A549 (cell line): ENCODE measurements at regions not wholly inside any gene's neighbourhood (a gene's known extent, or its start where the extent isn't known, plus 50 kb on each side); places are given as distances from the start of the nearest gene placed in this dataset.

Source experiments
- ATAC-seq, 2 experiments: fragments of 200-7000 bp in 1 of 2; fragments of >200 bp in 1 of 2; cut with Nextera tagmentation in 1 of 2; cut with Tn5 transposase in 1 of 2; 3 replicates each; pipeline versions ENCODE4 v1.8.0 to v1.9.1; 2018 to 2020; ENCODE audit warnings: mild to moderate bottlenecking in 1 of 2, moderate library complexity in 1 of 2
- CTCF ChIA-PET: fragments of 300-600 bp; sonication (Branson Sonifier 250); formaldehyde crosslinking; extraction: SDS; loops from one replicate; lab custom pipeline; 2021; ENCODE audit warnings: antibody characterized with exemption, inconsistent platforms; lab: Yijun Ruan, JAX
- POLR2A ChIA-PET: fragments of 350-600 bp; formaldehyde crosslinking; extraction: SDS; loops from one replicate; lab custom pipeline; 2021; ENCODE audit warnings: antibody characterized with exemption, inconsistent platforms; lab: Yijun Ruan, JAX
- DNase-seq, 2 experiments: peaks; one replicate each; pipeline versions ENCODE4 v3.0.0 to v3.0.0-alpha.2; 2011 to 2016; ENCODE audit warnings: low read depth in 1 of 2, low spot score in 1 of 2
- FAIRE-seq: peaks from 2 replicates; lab custom pipeline; 2011; peaks lifted over from hg19 to GRCh38; lab: Jason Lieb, UNC
- H3K27ac ChIP-seq, 2 experiments: fragments of >200 bp; sonication (Bioruptor Twin); formaldehyde crosslinking; 3 replicates each; pipeline ENCODE4 v1.5.1; 2016 to 2017
- H3K4me1 ChIP-seq: fragments of >200 bp; sonication (Bioruptor Twin); formaldehyde crosslinking; 3 replicates; pipeline ENCODE4 v1.6.1; 2016
- H3K4me2 ChIP-seq: fragments of >200 bp; sonication (Bioruptor Twin); formaldehyde crosslinking; 3 replicates; pipeline ENCODE4 v1.6.1; 2016
- H3K4me3 ChIP-seq: fragments of >200 bp; sonication (Bioruptor Twin); formaldehyde crosslinking; 3 replicates; pipeline ENCODE4 v1.5.1; 2016
- H3K9me3 ChIP-seq: fragments of >200 bp; sonication (Bioruptor Twin); formaldehyde crosslinking; 3 replicates; pipeline ENCODE4 v1.6.1; 2016
- EHF ChIP-seq: fragments of 250-450 bp; sonication (Bioruptor Pico); IDR thresholded peaks from 2 replicates; pipeline ENCODE4 v1.5.0; 2020; ENCODE audit warnings: mild to moderate bottlenecking
- EHMT2 ChIP-seq: fragments of 200-600 bp; sonication (generic); IDR thresholded peaks from 2 replicates; pipeline ENCODE4 v1.6.1; 2016; ENCODE audit warnings: antibody characterized with exemption, low read depth, mild to moderate bottlenecking, moderate library complexity
- ESRRA ChIP-seq: fragments of 150-350 bp; IDR thresholded peaks from 2 replicates; pipeline ENCODE4 v1.6.1; 2014; ENCODE audit warnings: mild to moderate bottlenecking, low read length, borderline replicate concordance
- FOXS1 ChIP-seq: fragments of 250-450 bp; sonication (Bioruptor Pico); IDR thresholded peaks from 2 replicates; pipeline ENCODE4 v1.5.0; 2020; ENCODE audit warnings: mild to moderate bottlenecking, moderate library complexity
- GATA3 ChIP-seq: IDR thresholded peaks from 2 replicates; pipeline ENCODE4 v1.6.1; 2012; ENCODE audit warnings: borderline replicate concordance
- HDAC2 ChIP-seq: fragments of 200-600 bp; sonication (generic); IDR thresholded peaks from 2 replicates; pipeline ENCODE4 v1.6.1; 2016
- HOXA7 ChIP-seq: fragments of 250-450 bp; sonication (Bioruptor Pico); IDR thresholded peaks from 2 replicates; pipeline ENCODE4 v1.5.0; 2020; ENCODE audit warnings: mild to moderate bottlenecking, moderate library complexity
- HOXB5 ChIP-seq: fragments of 250-450 bp; sonication (Bioruptor Pico); IDR thresholded peaks from 2 replicates; pipeline ENCODE4 v1.5.0; 2020; ENCODE audit warnings: mild to moderate bottlenecking, moderate library complexity
- JUN ChIP-seq, 2 experiments: fragments of >200 bp; sonication (Bioruptor Twin); formaldehyde crosslinking; IDR thresholded peaks; 2 replicates in 1 of 2; 3 replicates in 1 of 2; pipeline ENCODE4 v1.6.1; 2016 to 2017
- KDM5A ChIP-seq: fragments of 200-600 bp; sonication (generic); IDR thresholded peaks from 2 replicates; pipeline ENCODE4 v1.6.1; 2016; ENCODE audit warnings: antibody characterized with exemption, mild to moderate bottlenecking
- MAFK ChIP-seq: fragments of 450-650 bp; IDR thresholded peaks from 2 replicates; pipeline ENCODE4 v1.6.1; 2014; ENCODE audit not compliant: partially characterized antibody
- NR3C1 ChIP-seq: fragments of >200 bp; sonication (Bioruptor Twin); formaldehyde crosslinking; IDR thresholded peaks from 3 replicates; pipeline ENCODE4 v1.6.1; 2017
- PHF8 ChIP-seq: fragments of 200-600 bp; sonication (generic); IDR thresholded peaks from 2 replicates; pipeline ENCODE4 v1.6.1; 2016; ENCODE audit warnings: low read depth, mild to moderate bottlenecking, antibody characterized with exemption, moderate library complexity, borderline replicate concordance
- POLR2A ChIP-seq: IDR thresholded peaks from 2 replicates; pipeline ENCODE4 v1.6.1; 2012; ENCODE audit warnings: mild to moderate bottlenecking, low read length
- POLR2AphosphoS2 ChIP-seq: conservative IDR thresholded peaks from 2 replicates; pipeline ENCODE4 v1.6.1; 2012; ENCODE audit warnings: low read length, improper control_type of control experiment, inconsistent platforms
- RAD21 ChIP-seq, 2 experiments: fragments of >200 bp in 1 of 2; sonication (Bioruptor Twin) in 1 of 2; formaldehyde crosslinking in 1 of 2; IDR thresholded peaks in 1 of 2; conservative IDR thresholded peaks in 1 of 2; 2 replicates in 1 of 2; 3 replicates in 1 of 2; pipeline ENCODE4 v1.6.1; 2012 to 2018; ENCODE audit warnings: inconsistent platforms in 1 of 2
- RARB ChIP-seq: fragments of 250-450 bp; sonication (Bioruptor Pico); IDR thresholded peaks from 2 replicates; pipeline ENCODE4 v1.8.0; 2021; ENCODE audit warnings: mild to moderate bottlenecking, moderate library complexity
- TFCP2L1 ChIP-seq: fragments of 250-450 bp; sonication (Bioruptor Pico); IDR thresholded peaks from 2 replicates; pipeline ENCODE4 v1.5.0; 2021; ENCODE audit warnings: mild to moderate bottlenecking
- TP53 ChIP-seq: fragments of 250-450 bp; sonication (Bioruptor Pico); IDR thresholded peaks from 2 replicates; pipeline ENCODE4 v1.5.0; 2021; ENCODE audit warnings: mild to moderate bottlenecking, moderate library complexity
- ZC3H11A ChIP-seq: fragments of 450-650 bp; IDR thresholded peaks from 2 replicates; pipeline ENCODE4 v1.6.1; 2014; ENCODE audit warnings: antibody characterized with exemption, mild to moderate bottlenecking
- WGBS: methylation state at CpG from one replicate; pipeline ENCODE4 v1.1.6; 2017; ENCODE audit errors: missing lambda C conversion rate; 5-methylcytosine and 5-hydroxymethylcytosine counted together
- TF ChIP-seq, protein P1 (sequence below): IDR thresholded peaks from 2 replicates; pipeline ENCODE4 v1.6.1; 2012
- TF ChIP-seq, protein P2 (sequence below): fragments of 200-600 bp; sonication (generic); IDR thresholded peaks from 2 replicates; pipeline ENCODE4 v1.6.1; 2016; ENCODE audit warnings: antibody characterized with exemption, mild to moderate bottlenecking, moderate library complexity
- TF ChIP-seq, protein P3 (sequence below): fragments of 450-650 bp; IDR thresholded peaks from 2 replicates; pipeline ENCODE4 v1.6.1; 2014; ENCODE audit warnings: antibody characterized with exemption
- TF ChIP-seq, protein P4 (sequence below): fragments of >200 bp; sonication (Bioruptor Twin); formaldehyde crosslinking; IDR thresholded peaks from 2 replicates; pipeline ENCODE4 v1.6.1; 2016

DNA sequence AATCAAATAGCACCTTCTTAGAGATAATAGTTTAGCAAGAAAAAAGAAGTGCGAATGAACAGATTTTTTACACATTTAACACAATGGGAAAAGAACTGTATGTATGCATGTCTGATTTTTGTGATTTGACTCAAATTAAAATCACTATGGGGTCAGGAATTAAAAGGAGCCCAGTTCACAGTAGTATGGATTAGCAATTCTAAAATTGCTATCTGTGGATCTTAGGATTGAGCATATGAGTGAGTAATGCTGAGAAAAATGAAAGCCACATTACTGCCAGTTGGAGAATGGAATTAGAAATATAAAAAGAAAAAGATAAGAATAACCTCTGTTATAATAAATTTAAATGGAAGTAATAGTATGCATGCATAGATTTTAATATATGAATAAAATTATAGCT lies 386.8 kb upstream of the PLSCR5 start:
- ATAC-seq, result no peak
- Histone ChIP-seq H3K27ac (no peak overlapping the region), H3K4me2 (no peak overlapping the region)
- TF ChIP-seq KDM5A, result no peak
- TF ChIP-seq, protein P1, sequence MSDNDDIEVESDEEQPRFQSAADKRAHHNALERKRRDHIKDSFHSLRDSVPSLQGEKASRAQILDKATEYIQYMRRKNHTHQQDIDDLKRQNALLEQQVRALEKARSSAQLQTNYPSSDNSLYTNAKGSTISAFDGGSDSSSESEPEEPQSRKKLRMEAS, result no peak
- no peak for TF ChIP-seq EHMT2
- no peak for TF ChIP-seq TFCP2L1
- TF ChIP-seq PHF8, result no peak
- TF ChIP-seq, protein P2, sequence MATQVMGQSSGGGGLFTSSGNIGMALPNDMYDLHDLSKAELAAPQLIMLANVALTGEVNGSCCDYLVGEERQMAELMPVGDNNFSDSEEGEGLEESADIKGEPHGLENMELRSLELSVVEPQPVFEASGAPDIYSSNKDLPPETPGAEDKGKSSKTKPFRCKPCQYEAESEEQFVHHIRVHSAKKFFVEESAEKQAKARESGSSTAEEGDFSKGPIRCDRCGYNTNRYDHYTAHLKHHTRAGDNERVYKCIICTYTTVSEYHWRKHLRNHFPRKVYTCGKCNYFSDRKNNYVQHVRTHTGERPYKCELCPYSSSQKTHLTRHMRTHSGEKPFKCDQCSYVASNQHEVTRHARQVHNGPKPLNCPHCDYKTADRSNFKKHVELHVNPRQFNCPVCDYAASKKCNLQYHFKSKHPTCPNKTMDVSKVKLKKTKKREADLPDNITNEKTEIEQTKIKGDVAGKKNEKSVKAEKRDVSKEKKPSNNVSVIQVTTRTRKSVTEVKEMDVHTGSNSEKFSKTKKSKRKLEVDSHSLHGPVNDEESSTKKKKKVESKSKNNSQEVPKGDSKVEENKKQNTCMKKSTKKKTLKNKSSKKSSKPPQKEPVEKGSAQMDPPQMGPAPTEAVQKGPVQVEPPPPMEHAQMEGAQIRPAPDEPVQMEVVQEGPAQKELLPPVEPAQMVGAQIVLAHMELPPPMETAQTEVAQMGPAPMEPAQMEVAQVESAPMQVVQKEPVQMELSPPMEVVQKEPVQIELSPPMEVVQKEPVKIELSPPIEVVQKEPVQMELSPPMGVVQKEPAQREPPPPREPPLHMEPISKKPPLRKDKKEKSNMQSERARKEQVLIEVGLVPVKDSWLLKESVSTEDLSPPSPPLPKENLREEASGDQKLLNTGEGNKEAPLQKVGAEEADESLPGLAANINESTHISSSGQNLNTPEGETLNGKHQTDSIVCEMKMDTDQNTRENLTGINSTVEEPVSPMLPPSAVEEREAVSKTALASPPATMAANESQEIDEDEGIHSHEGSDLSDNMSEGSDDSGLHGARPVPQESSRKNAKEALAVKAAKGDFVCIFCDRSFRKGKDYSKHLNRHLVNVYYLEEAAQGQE, result no peak
- TF ChIP-seq FOXS1 (CRISPR knock-in tag), result no peak
- TF ChIP-seq, protein P3, sequence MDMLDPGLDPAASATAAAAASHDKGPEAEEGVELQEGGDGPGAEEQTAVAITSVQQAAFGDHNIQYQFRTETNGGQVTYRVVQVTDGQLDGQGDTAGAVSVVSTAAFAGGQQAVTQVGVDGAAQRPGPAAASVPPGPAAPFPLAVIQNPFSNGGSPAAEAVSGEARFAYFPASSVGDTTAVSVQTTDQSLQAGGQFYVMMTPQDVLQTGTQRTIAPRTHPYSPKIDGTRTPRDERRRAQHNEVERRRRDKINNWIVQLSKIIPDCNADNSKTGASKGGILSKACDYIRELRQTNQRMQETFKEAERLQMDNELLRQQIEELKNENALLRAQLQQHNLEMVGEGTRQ, result no peak
- no peak for TF ChIP-seq HDAC2
- TF ChIP-seq POLR2AphosphoS2, result no peak
- TF ChIP-seq JUN (IDR thresholded peaks at IDR 0.05), result no peak
- no peak for TF ChIP-seq RARB (CRISPR knock-in tag)
- TF ChIP-seq POLR2A, result no peak
- TF ChIP-seq RAD21 (conservative IDR thresholded peaks at IDR 0.05 in 1 of 2, IDR thresholded peaks at IDR 0.05 in 1 of 2), result no peak
- TF ChIP-seq, all 56 proteins: peak for 0
- POLR2A ChIA-PET, result no interaction called here
- Histone ChIP-seq H3K9me3 (no peaks in the 10 kb centered on the region), H3K4me1 (no peaks in the 10 kb centered on the region), H3K4me3 (no peak overlapping the region)
- 50% methylated on average over 1 of the region's 1 CpG for WGBS
- DNase-seq, result no peak
- FAIRE-seq, result no peak
- CTCF ChIA-PET, result no interaction called here

DNA sequence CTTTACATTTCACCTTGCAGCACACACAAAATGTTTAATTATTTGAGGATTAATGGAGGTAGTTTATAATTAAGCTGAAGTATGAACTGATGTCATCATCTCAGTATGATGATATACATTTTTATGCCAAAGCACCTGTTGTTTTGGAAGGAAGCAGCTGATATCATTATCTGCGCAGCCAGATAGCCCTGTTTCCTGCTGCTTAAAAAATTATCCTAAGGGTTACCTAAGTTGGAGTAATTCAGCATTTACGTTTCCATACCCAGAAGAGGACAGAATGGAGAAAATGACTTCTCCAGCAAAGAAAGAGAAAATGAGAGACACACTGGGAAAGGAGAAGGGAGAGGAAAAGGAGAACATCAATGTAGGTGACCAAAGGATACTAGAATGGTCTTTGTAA lies 370.3 kb upstream of the PLSCR5 start:
- Histone ChIP-seq H3K4me3 (no peak overlapping the region), H3K4me2 (no peak overlapping the region), H3K4me1 (no peaks in the 10 kb centered on the region), H3K27ac (no peak overlapping the region)
- 16% methylated on average over 2 of the region's 2 CpGs for WGBS
- ChIA-PET CTCF (no interaction called here), POLR2A (no interaction called here)
- ATAC-seq, result no peak
- no peak for DNase-seq
- TF ChIP-seq HOXA7 (no peak), POLR2AphosphoS2 (no peak), EHF (CRISPR knock-in tag) (no peak), HDAC2 (no peak), ESRRA (no peak), GATA3 (no peak), NR3C1 (no peak), FOXS1 (CRISPR knock-in tag) (no peak), TP53 (CRISPR knock-in tag) (no peak), JUN (IDR thresholded peaks at IDR 0.05) (no peak)
- TF ChIP-seq, all 56 proteins: peak for 0
- H3K9me3 ChIP-seq, result no peaks in the 10 kb centered on the region
- FAIRE-seq, result no peak

DNA sequence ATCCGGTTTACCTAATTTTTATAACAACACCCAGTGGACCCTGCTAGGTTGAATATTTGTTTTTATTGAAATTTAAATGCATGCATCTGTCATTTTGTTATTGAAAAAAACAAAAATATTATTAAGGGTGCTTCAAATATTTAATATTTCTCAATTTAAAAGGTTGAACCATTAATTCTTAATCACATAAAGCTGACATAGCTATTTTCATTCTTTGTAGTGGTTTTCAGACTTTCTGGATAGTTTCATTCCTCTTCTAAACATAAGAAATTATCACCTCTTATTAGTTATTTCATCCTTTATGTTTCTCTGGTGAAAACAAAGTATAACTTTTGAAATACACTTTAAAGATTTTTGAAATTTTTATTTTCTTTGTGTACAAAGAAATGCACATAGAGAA lies 369.9 kb upstream of the PLSCR5 start:
- POLR2A ChIA-PET, result no interaction called here
- FAIRE-seq (no peak), DNase-seq (no peak), ATAC-seq (no peak)
- Histone ChIP-seq H3K27ac (no peak overlapping the region), H3K4me2 (no peak overlapping the region), H3K9me3 (no peaks in the 10 kb centered on the region), H3K4me3 (no peak overlapping the region), H3K4me1 (no peaks in the 10 kb centered on the region)
- WGBS, result 23% methylated on average over 1 of the region's 1 CpG
- CTCF ChIA-PET, result no interaction called here
- TF ChIP-seq ZC3H11A, result no peak
- peak; percentile 45 for TF ChIP-seq MAFK
- no peak for TF ChIP-seq HOXB5
- TF ChIP-seq, protein P4, sequence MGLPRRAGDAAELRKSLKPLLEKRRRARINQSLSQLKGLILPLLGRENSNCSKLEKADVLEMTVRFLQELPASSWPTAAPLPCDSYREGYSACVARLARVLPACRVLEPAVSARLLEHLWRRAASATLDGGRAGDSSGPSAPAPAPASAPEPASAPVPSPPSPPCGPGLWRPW, result no peak
